ENCODE measurements at regions not wholly inside any gene's neighbourhood (a gene's known extent, or its start where the extent isn't known, plus 50 kb on each side); places are given as distances from the start of the nearest gene placed in this dataset.

GRCh38 chr2:105972927-105973326 lies 221.2 kb downstream of the UXS1 start:
- H3K9ac ChIP-seq (ENCODE audit: low read length) = no peak overlapping the region
- H3K27ac ChIP-seq (ENCODE audit: low read length) = no peak overlapping the region
- H3K4me2 ChIP-seq (ENCODE audit: low read depth, low read length) = peak overlapping the region; percentile 34; the same call in 1 of the 2 replicates
- no peak for DNase-seq
- TF ChIP-seq CTCF (IDR thresholded peaks at IDR 0.05; ENCODE audit: low read length) (no peak), EZH2phosphoT487 (IDR thresholded peaks at IDR 0.05; ENCODE audit: low read length) (no peak), EZH2 (optimal IDR thresholded peaks at IDR 0.05; ENCODE audit: low read depth, low read length) (no peak)
- no peaks in the 10 kb centered on the region for H3K79me2 ChIP-seq (ENCODE audit: low read length)
- no peaks in the 10 kb centered on the region for H3K9me2 ChIP-seq (replicated peaks; ENCODE audit: insufficient read depth, low read length)
- peaks cover 22% of the 10 kb centered on the region for H3K4me1 ChIP-seq (ENCODE audit: low read length)
- H3K9me3 ChIP-seq (replicated peaks; ENCODE audit: insufficient read depth, low read length) = no peaks in the 10 kb centered on the region
- no peak overlapping the region for H3K4me3 ChIP-seq (ENCODE audit: low read length)
- no peaks in the 10 kb centered on the region for H3K27me3 ChIP-seq (replicated peaks; ENCODE audit: insufficient read depth, low read length)
- H4K20me1 ChIP-seq (ENCODE audit: insufficient read depth, low read length) = no peaks in the 10 kb centered on the region
- H3F3A ChIP-seq (ENCODE audit: insufficient read depth, low read length) = no peaks in the 10 kb centered on the region
- no peak overlapping the region for H2AFZ ChIP-seq (ENCODE audit: low read length)
- H3K36me3 ChIP-seq (replicated peaks; ENCODE audit: insufficient read depth, low read length) = no peaks in the 10 kb centered on the region

GRCh38 chr2:105972246-105972645 lies 221.9 kb downstream of the UXS1 start:
- Histone ChIP-seq H4K20me1 (ENCODE audit: insufficient read depth, low read length) (no peaks in the 10 kb centered on the region), H3K9me3 (replicated peaks; ENCODE audit: insufficient read depth, low read length) (no peaks in the 10 kb centered on the region), H3K4me3 (ENCODE audit: low read length) (no peak overlapping the region), H3F3A (ENCODE audit: insufficient read depth, low read length) (no peaks in the 10 kb centered on the region), H3K27me3 (replicated peaks; ENCODE audit: insufficient read depth, low read length) (no peaks in the 10 kb centered on the region), H3K4me2 (ENCODE audit: low read depth, low read length) (peak overlapping the region; percentile 34; the same call in 1 of the 2 replicates), H3K27ac (ENCODE audit: low read length) (peak overlapping the region; percentile 20; the same call in 1 of the 2 replicates), H3K36me3 (replicated peaks; ENCODE audit: insufficient read depth, low read length) (no peaks in the 10 kb centered on the region), H3K9me2 (replicated peaks; ENCODE audit: insufficient read depth, low read length) (no peaks in the 10 kb centered on the region), H3K4me1 (ENCODE audit: low read length) (peaks cover 22% of the 10 kb centered on the region), H3K9ac (ENCODE audit: low read length) (no peak overlapping the region), H3K79me2 (ENCODE audit: low read length) (no peaks in the 10 kb centered on the region), H2AFZ (ENCODE audit: low read length) (0 out of 2 replicates have a peak overlapping the region, but pooled peaks have one; percentile 6)
- TF ChIP-seq EZH2phosphoT487 (IDR thresholded peaks at IDR 0.05; ENCODE audit: low read length) = no peak
- no peak for TF ChIP-seq EZH2 (optimal IDR thresholded peaks at IDR 0.05; ENCODE audit: low read depth, low read length)
- no peak for TF ChIP-seq CTCF (IDR thresholded peaks at IDR 0.05; ENCODE audit: low read length)
- peak; percentile 36 for DNase-seq

GRCh38 chr2:105969552-105969951 lies 224.5 kb downstream of the UXS1 start:
- no peak overlapping the region for H3K4me3 ChIP-seq (ENCODE audit: low read length)
- DNase-seq = no peak
- H3K79me2 ChIP-seq (ENCODE audit: low read length) = no peaks in the 10 kb centered on the region
- TF ChIP-seq CTCF (IDR thresholded peaks at IDR 0.05; ENCODE audit: low read length) (peak; percentile 41), EZH2phosphoT487 (IDR thresholded peaks at IDR 0.05; ENCODE audit: low read length) (no peak)
- no peak overlapping the region for H3K4me2 ChIP-seq (ENCODE audit: low read depth, low read length)
- no peaks in the 10 kb centered on the region for H3K9me3 ChIP-seq (replicated peaks; ENCODE audit: insufficient read depth, low read length)
- peaks cover 22% of the 10 kb centered on the region for H3K4me1 ChIP-seq (ENCODE audit: low read length)
- no peaks in the 10 kb centered on the region for H3K9me2 ChIP-seq (replicated peaks; ENCODE audit: insufficient read depth, low read length)
- H3K9ac ChIP-seq (ENCODE audit: low read length) = no peak overlapping the region
- no peaks in the 10 kb centered on the region for H3K36me3 ChIP-seq (replicated peaks; ENCODE audit: insufficient read depth, low read length)
- H4K20me1 ChIP-seq (ENCODE audit: insufficient read depth, low read length) = no peaks in the 10 kb centered on the region
- H3F3A ChIP-seq (ENCODE audit: insufficient read depth, low read length) = no peaks in the 10 kb centered on the region
- no peaks in the 10 kb centered on the region for H3K27me3 ChIP-seq (replicated peaks; ENCODE audit: insufficient read depth, low read length)
- H2AFZ ChIP-seq (ENCODE audit: low read length) = no peak overlapping the region
- no peak overlapping the region for H3K27ac ChIP-seq (ENCODE audit: low read length)

Measured in MM.1S (cell line).